ENCODE measurements at regions not wholly inside any gene's neighbourhood (a gene's known extent, or its start where the extent isn't known, plus 50 kb on each side); places are given as distances from the start of the nearest gene placed in this dataset.
"Not testable (repeated sequence)": the region's sequence is repeated elsewhere in the genome, so short reads cannot be mapped to it uniquely, and the experiment has no call there.

DNA sequence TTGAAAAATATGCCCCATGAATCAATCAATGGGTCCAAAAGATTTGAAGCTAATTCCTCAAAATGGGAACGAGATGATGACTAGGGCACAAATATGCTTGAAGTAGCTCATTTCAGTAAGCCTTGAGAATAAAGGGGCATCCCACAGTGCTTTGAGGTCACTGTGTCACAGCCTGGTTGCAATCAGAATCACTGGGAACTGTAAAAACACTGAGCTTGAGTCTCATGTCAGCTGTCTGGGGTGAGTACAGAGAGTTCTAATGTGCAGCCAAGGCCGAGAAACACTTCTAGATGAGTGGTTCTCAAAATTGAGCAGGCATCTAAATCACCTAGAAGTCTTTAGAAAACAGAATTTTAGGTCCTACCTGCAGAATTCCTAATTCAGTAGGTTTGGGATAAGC is 120.5 kb upstream of the EGFL6 start (continued):
- TF ChIP-seq, protein P1, sequence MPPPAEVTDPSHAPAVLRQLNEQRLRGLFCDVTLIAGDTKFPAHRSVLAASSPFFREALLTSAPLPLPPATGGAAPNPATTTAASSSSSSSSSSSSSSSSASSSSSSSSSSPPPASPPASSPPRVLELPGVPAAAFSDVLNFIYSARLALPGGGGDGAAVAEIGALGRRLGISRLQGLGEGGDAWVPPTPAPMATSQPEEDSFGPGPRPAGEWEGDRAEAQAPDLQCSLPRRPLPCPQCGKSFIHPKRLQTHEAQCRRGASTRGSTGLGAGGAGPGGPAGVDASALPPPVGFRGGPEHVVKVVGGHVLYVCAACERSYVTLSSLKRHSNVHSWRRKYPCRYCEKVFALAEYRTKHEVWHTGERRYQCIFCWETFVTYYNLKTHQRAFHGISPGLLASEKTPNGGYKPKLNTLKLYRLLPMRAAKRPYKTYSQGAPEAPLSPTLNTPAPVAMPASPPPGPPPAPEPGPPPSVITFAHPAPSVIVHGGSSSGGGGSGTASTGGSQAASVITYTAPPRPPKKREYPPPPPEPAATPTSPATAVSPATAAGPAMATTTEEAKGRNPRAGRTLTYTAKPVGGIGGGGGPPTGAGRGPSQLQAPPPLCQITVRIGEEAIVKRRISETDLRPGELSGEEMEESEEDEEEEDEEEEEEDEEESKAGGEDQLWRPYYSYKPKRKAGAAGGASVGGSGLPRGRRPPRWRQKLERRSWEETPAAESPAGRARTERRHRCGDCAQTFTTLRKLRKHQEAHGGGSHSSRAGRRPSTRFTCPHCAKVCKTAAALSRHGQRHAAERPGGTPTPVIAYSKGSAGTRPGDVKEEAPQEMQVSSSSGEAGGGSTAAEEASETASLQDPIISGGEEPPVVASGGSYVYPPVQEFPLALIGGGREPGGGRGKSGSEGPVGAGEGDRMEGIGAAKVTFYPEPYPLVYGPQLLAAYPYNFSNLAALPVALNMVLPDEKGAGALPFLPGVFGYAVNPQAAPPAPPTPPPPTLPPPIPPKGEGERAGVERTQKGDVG (CRISPR knock-in tag; IDR thresholded peaks at IDR 0.05), result no peak
- TF ChIP-seq CBFB (IDR thresholded peaks at IDR 0.05; ENCODE audit: low read depth), result no peak
- TF ChIP-seq SMAD1 (IDR thresholded peaks at IDR 0.05; ENCODE audit: low read depth, partially characterized antibody), result no peak
- no peak for TF ChIP-seq POLR2A (IDR thresholded peaks at IDR 0.05; ENCODE audit: low read depth, low read length)

DNA sequence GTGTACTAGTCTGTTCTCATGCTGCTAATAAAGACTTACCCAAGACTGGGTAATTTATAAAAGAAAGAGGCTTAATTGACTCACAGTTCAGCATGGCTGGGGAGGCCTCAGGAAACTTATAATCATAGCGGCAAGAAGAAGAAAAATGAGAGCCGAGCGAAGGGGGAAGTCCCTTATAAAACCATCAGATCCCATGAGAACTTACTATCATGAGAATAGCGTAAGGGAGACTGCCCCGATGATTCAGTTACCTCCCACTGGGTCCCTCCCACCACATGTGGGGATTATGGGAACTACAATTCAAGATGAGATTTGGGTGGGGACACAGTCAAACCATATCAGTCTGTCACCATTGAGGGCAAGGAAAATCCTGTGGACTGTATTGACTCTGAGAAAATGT is 121.8 kb upstream of the ATXN3L start:
- H3K27me3 ChIP-seq (replicated peaks in 1 of 2; ENCODE audit: control insufficient read depth in 2 of 2, insufficient read depth in 2 of 2, low read length in 1 of 2); BruUV-seq (replicated peaks); H3K79me2 ChIP-seq (ENCODE audit: control insufficient read depth, insufficient read depth, low read length); H3K9ac ChIP-seq (ENCODE audit: control insufficient read depth, insufficient read depth, low read length); DNase-seq (ENCODE audit: low read depth, low spot score); FAIRE-seq; ATAC-seq; RAD21 ChIA-PET (ENCODE audit: unreplicated experiment); H3K4me2 ChIP-seq (ENCODE audit: control insufficient read depth, insufficient read depth); POLR2A ChIA-PET; H2AFZ ChIP-seq (ENCODE audit: control insufficient read depth, low read depth, low read length); in situ Hi-C loops (cut with MboI); H3K4me3 ChIP-seq; H3K9me3 ChIP-seq (replicated peaks; ENCODE audit: control insufficient read depth, insufficient read depth, low read length); SMC1A ChIA-PET (ENCODE audit: uncharacterized antibody, unreplicated experiment); H3K36me3 ChIP-seq (ENCODE audit: control insufficient read depth in 2 of 2, insufficient read depth in 2 of 2, low read length in 1 of 2); H3K4me1 ChIP-seq (ENCODE audit: control insufficient read depth, insufficient read depth, low read length); intact Hi-C loops (cut with micrococcal nuclease; ENCODE audit: unreplicated experiment); CTCF ChIA-PET; H3K27ac ChIP-seq (ENCODE audit: control insufficient read depth, insufficient read depth); H4K20me1 ChIP-seq (ENCODE audit: control insufficient read depth, insufficient read depth): not testable (repeated sequence)
- 54% methylated on average over 5 of the region's 5 CpGs for WGBS (ENCODE audit: insufficient coverage, insufficient replicate concordance, low lambda C conversion rate, missing lambda C conversion rate)
